Transverse colon (tissue), 4 donors: ENCODE measurements at regions not wholly inside any gene's neighbourhood (a gene's known extent, or its start where the extent isn't known, plus 50 kb on each side); places are given as distances from the start of the nearest gene placed in this dataset.
A peak's percentile ranks its signal among the peaks of the same experiment; 100 is the strongest.

Experiments used
- DNase-seq: peaks from one replicate; pipeline ENCODE4 v3.0.0-alpha.2; 2019
- H3K27ac ChIP-seq, 4 donors: fragments of 200-600 bp; sonication (generic); 2 replicates each; pipeline ENCODE4 v1.5.1; 2016 to 2018; ENCODE audit warnings: inconsistent platforms in 4 of 4
- H3K27me3 ChIP-seq: fragments of 200-600 bp; sonication (generic); 2 replicates; pipeline ENCODE4 v1.5.1; 2017; ENCODE audit warnings: inconsistent platforms
- H3K36me3 ChIP-seq, 4 donors: fragments of 200-600 bp; sonication (generic); 2 replicates each; pipeline ENCODE4 v1.5.1; 2017 to 2019; ENCODE audit warnings: inconsistent platforms in 4 of 4
- H3K4me1 ChIP-seq, 4 donors: fragments of 200-600 bp; sonication (generic); 2 replicates each; pipeline ENCODE4 v1.5.1; 2017 to 2020; ENCODE audit warnings: inconsistent platforms in 4 of 4
- H3K4me3 ChIP-seq, 4 donors: fragments of 200-600 bp; sonication (generic); 1 replicate in 1 of 4; 2 replicates in 3 of 4; pipeline versions ENCODE4 v1.5.1 to v1.6.1; 2017 to 2019; ENCODE audit warnings: inconsistent platforms in 4 of 4
- H3K9me3 ChIP-seq, 2 donors: fragments of 200-600 bp; sonication (generic); 2 replicates each; pipeline ENCODE4 v1.5.1; 2017 to 2019; ENCODE audit warnings: inconsistent platforms in 2 of 2
- EP300 ChIP-seq: sonication (generic); formaldehyde crosslinking; IDR thresholded peaks from one replicate; pipeline ENCODE4 v1.6.1; 2017; ENCODE audit warnings: antibody characterized with exemption, low read depth
- POLR2A ChIP-seq: fragments of 450-650 bp; IDR thresholded peaks from one replicate; pipeline ENCODE4 v1.6.1; 2016; ENCODE audit warnings: antibody characterized with exemption, mild to moderate bottlenecking, moderate library complexity
- POLR2AphosphoS5 ChIP-seq, 3 donors: sonication (generic); formaldehyde crosslinking; IDR thresholded peaks; one replicate each; pipeline ENCODE4 v1.6.1; 2016; ENCODE audit warnings: antibody characterized with exemption in 3 of 3
- WGBS, 2 donors: methylation state at CpG; one replicate each; pipeline ENCODE4 v1.1.5; 2018; ENCODE audit warnings: low coverage in 1 of 2; 5-methylcytosine and 5-hydroxymethylcytosine counted together
- in situ Hi-C, 4 donors: fragments of 200-750 bp; cut with MboI; loops; one replicate each; pipeline versions ENCODE4 v1.15.0 to v1.15.1; 2017; ENCODE audit warnings: low sequenced_read_pairs in 3 of 4, low pct_ligation_motif_present in 1 of 4, low pct_unique_long_range_greater_than_20kb in 1 of 4
- intact Hi-C: fragments of 100-400 bp; cut with DNase I; formaldehyde crosslinking; loops from one replicate; pipeline ENCODE4 v1.15.1; 2023; ENCODE audit warnings: low total_unique reads
- TF ChIP-seq, protein P1 (sequence below), 5 experiments: fragments of 200-600 bp in 3 of 5; fragments of 450-650 bp in 2 of 5; sonication (generic) in 3 of 5; IDR thresholded peaks; 1 replicate in 2 of 5; 2 replicates in 3 of 5; pipeline ENCODE4 v1.5.1; 2016 to 2017; ENCODE audit warnings: antibody characterized with exemption in 5 of 5, inconsistent platforms in 3 of 5, mild to moderate bottlenecking in 2 of 5, moderate library complexity in 1 of 5

DNA sequence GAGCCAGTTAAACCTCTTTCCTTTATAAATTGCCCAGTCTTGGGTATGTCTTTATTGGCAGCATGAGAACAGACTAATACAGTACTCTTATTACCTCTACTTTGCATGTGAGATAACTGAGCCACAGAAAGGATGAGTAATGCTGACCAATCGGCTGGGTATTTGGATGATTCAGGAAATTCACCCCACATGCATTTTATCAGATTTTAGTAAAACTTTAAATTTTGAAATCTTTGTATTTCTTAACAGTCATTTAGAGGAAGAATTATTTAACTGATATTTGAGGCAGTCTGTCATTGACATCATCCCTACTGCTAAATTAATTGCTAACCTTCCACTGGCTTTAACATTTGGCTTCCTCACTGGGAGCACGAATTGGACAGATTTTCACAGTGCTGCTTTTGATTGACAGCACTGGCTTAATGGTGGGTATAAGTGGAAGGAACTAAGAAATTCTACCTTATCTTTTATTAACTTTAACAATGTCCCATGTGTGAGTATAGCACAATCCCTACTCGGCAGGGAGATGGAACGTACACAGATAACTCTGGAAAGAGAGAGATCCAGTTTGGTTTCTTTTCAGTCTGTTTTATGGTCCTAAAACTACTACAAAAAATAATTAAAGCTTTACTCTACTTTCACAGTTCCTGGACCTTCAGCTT, 261.0 kb downstream of the DACT1 start:
- Histone ChIP-seq H3K4me1 (no peaks in the 10 kb centered on the region), H3K27ac (no peak overlapping the region), H3K4me3 (no peak overlapping the region), H3K36me3 (no peaks in the 10 kb centered on the region), H3K27me3 (no peaks in the 10 kb centered on the region), H3K9me3 (no peaks in the 10 kb centered on the region)
- no peak for DNase-seq
- no peak for TF ChIP-seq POLR2AphosphoS5 (IDR thresholded peaks at IDR 0.05)
- TF ChIP-seq, protein P1, sequence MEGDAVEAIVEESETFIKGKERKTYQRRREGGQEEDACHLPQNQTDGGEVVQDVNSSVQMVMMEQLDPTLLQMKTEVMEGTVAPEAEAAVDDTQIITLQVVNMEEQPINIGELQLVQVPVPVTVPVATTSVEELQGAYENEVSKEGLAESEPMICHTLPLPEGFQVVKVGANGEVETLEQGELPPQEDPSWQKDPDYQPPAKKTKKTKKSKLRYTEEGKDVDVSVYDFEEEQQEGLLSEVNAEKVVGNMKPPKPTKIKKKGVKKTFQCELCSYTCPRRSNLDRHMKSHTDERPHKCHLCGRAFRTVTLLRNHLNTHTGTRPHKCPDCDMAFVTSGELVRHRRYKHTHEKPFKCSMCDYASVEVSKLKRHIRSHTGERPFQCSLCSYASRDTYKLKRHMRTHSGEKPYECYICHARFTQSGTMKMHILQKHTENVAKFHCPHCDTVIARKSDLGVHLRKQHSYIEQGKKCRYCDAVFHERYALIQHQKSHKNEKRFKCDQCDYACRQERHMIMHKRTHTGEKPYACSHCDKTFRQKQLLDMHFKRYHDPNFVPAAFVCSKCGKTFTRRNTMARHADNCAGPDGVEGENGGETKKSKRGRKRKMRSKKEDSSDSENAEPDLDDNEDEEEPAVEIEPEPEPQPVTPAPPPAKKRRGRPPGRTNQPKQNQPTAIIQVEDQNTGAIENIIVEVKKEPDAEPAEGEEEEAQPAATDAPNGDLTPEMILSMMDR (IDR thresholded peaks at IDR 0.05), result no peak
- no peak for TF ChIP-seq POLR2A
- TF ChIP-seq EP300, result no peak
- intact Hi-C loops, result no loop called here
- 76 to 83% methylated on average over 4 of the region's 4 CpGs for WGBS, 2 donors
- in situ Hi-C loops, result no loop called here

DNA sequence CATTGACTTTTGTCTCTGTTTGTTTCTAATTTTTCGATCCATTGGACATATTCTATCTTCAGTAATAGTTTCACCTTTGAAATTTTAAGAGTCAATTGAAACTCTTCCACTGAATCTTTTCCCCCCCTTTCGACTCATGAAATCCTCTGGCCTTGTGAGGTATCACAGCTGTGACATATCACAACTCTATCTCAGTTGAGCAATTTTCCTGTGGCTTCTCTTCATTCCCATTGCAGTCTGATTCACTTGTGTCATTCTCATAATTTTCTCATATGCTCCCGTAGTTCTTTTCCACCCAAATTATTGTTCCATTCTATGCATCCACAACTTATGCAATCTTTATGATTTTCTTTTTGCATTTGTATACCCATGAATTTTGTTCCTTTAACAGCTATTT, 261.6 kb downstream of the DACT1 start:
- Histone ChIP-seq H3K27ac (no peak overlapping the region), H3K4me1 (no peaks in the 10 kb centered on the region), H3K4me3 (no peak overlapping the region), H3K36me3 (no peaks in the 10 kb centered on the region), H3K27me3 (no peaks in the 10 kb centered on the region), H3K9me3 (no peaks in the 10 kb centered on the region)
- in situ Hi-C loops, result no loop called here
- no peak for DNase-seq
- WGBS, 2 donors, result 58 to 69% methylated on average over 3 of the region's 3 CpGs
- intact Hi-C loops, result no loop called here
- TF ChIP-seq POLR2A, result no peak
- no peak for TF ChIP-seq EP300
- TF ChIP-seq, protein P1 (IDR thresholded peaks at IDR 0.05), result no peak
- TF ChIP-seq POLR2AphosphoS5 (IDR thresholded peaks at IDR 0.05), result peak in 2 of 3 donors; percentile 29 to 34

DNA sequence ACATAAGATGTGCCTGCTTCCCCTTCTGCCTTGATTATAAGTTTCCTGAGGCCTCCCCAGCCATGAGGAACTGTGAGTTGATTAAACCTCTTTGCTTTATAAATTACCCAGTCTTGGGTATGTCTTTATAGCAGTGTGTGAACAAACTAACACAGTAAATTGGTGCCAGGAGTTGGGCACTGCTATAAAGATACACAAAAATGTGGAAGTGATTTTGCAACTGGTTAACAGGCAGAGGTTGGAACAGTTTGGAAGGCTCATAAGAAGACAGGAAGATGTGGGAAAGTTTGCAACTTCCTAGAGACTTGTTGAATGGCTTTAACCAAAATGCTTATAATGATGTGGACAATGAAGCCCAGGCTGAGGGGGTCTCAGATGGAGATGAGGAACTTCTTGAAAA, 264.1 kb downstream of the DACT1 start:
- TF ChIP-seq POLR2A (no peak), POLR2AphosphoS5 (IDR thresholded peaks at IDR 0.05) (no peak), EP300 (no peak)
- TF ChIP-seq, protein P1 (IDR thresholded peaks at IDR 0.05), result no peak
- H3K4me3 ChIP-seq, result no peak overlapping the region
- no peaks in the 10 kb centered on the region for H3K9me3 ChIP-seq
- H3K27me3 ChIP-seq, result no peaks in the 10 kb centered on the region
- DNase-seq, result no peak
- no peaks in the 10 kb centered on the region for H3K36me3 ChIP-seq
- H3K27ac ChIP-seq, result no peak overlapping the region
- in situ Hi-C loops (no loop called here), intact Hi-C loops (no loop called here)
- no peaks in the 10 kb centered on the region for H3K4me1 ChIP-seq

DNA sequence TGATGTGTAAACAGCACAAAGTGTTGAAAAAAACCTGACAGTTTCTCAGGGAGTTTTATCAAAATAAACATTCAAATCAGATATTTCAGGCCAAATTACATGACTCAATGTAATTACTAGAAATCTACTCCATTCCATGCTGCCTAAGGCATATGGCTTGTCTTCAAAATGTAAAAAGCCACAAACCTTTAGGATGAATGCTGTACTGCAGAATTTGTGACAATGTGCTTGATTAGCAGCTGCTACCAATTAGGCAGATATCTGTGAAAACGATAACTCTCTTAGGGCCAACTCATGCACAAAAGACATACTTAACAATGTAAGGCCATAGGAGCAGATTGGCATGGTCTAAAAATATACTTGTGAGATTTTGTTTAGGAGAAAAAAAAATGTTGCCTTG, 267.0 kb downstream of the DACT1 start:
- H3K4me3 ChIP-seq, result no peak overlapping the region
- H3K36me3 ChIP-seq, result no peaks in the 10 kb centered on the region
- no peak for DNase-seq
- no peak overlapping the region for H3K27ac ChIP-seq
- in situ Hi-C loops, result no loop called here
- no peaks in the 10 kb centered on the region for H3K9me3 ChIP-seq
- intact Hi-C loops, result no loop called here
- WGBS, 2 donors, result 56 to 85% methylated on average over 1 of the region's 1 CpG
- no peak for TF ChIP-seq EP300
- TF ChIP-seq POLR2A, result no peak
- TF ChIP-seq, protein P1 (IDR thresholded peaks at IDR 0.05), result no peak
- no peak for TF ChIP-seq POLR2AphosphoS5 (IDR thresholded peaks at IDR 0.05)
- no peaks in the 10 kb centered on the region for H3K4me1 ChIP-seq
- no peaks in the 10 kb centered on the region for H3K27me3 ChIP-seq
